NCI-H226 (cell line): ENCODE measurements at regions not wholly inside any gene's neighbourhood (a gene's known extent, or its start where the extent isn't known, plus 50 kb on each side); places are given as distances from the start of the nearest gene placed in this dataset.

ENCODE experiments used
- DNase-seq: peaks from one replicate; pipeline ENCODE4 v3.0.0-alpha.2; 2015

DNA sequence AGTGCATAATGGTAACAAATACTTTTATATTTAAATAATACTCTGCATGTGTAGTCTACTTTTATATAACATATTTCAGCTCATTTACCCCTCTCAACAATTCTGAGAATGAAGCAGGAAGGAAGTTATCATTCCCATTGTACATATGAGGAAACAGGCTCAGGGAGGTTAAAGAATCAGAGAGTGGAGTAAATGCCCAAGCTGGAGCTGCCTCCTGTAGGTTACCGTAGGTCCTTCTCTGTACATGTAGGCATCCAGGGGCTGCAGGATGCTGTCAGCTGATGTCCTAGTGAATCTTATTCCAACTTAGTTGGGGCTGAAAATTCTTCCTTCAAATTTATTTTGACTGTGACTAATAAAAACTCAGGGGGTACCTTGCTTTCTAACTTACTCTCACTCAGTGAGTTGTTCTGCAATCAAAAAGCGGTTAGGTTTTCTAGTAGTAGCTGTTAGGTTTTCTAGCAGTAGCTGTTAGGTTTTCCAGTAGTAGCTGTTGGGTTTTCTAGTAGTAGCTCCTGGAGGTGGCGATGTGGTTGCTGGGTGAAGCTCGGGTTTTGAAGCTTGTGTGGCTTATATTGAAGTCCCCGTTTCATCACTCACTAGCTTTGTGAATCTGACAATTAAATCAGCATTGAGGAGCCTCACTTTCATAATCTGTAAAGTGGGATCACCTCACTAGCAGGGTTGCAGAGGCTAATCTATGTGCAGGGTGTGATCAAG is 357.0 kb downstream of the NR2F2 start:
- no peak for DNase-seq

GRCh38 chr15:96690733-96691132 is 360.2 kb downstream of the NR2F2 start:
- DNase-seq: no peak

DNA sequence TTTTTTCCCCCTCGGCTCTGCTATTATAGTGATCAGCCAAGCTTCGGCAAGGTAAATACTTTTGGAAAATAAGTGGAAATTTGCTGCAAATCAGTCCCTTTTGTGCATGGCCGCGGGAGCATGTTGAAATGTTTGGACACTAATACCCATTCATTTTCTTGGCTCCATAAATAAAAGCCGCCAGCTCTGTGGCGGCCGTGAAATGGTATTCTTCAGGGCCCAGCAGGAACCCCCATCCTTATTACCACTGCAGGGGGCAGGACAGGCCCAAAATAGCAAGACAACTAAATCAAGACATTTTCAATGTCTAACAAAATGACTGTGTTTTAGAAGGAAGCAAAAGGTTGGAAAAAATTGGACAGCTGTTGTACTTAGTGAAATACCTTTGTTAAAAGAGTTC is 362.3 kb downstream of the NR2F2 start:
- no peak for DNase-seq

DNA sequence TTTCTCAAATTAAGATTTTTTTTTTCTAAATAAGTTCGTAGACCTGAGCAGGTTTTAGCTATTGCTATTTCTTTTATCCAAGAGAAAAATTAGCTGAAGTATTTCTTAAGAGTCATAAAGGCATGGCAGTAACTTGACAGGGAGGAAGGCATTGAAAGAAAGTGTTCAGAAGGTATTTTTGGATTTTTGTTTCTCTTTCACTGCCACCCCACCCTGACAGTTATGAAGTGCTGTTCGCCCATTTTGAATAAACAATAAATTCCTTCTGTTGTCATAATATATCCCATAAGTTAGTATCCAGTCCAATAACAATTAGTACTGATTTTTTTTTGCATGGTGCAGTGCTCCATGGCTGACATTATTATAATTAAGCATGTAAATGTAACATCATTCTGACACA is 363.0 kb downstream of the NR2F2 start:
- DNase-seq: no peak

DNA sequence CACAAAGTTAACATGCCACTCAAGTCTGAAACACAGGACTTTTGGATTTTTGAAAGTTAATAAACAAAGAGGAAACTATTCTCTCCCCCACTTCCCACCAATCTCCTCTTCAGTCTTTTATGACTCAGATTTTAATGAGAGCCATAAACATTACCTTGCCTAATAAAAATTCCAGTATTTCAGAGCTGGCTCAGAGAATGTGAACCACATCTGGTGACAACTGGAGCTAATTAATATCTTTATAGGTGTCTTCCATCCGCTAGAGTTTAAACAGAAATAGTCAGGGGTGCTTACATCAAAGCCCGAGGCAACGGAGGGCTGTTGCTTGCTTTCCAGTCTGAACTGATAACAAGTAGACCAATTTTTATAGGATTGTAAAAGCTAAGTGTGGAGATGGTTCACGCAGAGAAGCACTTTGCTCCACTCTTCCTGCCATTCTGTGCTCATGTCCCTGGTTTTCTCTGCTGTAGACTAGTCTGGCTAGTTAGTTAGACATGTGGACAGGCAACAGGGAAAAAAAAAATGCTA is 363.6 kb downstream of the NR2F2 start:
- no peak for DNase-seq

DNA sequence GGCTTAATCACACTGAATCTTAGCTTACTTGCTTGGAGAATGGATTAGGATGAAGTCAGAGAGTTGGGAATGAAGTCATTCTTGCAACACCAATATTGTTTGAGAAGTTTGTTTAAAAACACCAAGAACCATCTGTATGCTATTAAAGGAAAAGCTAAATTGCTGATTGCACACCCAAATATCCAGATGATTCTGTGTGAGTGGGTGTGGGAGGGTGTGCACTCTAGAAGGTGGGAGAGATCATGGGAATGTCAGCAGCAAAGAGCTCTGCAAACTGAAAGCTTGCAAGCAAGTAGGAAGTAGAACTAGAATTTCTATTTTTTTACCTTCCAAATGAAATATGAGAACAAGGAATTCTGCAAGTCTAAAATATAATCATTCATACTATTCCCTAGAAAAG is 364.9 kb downstream of the NR2F2 start:
- no peak for DNase-seq

DNA sequence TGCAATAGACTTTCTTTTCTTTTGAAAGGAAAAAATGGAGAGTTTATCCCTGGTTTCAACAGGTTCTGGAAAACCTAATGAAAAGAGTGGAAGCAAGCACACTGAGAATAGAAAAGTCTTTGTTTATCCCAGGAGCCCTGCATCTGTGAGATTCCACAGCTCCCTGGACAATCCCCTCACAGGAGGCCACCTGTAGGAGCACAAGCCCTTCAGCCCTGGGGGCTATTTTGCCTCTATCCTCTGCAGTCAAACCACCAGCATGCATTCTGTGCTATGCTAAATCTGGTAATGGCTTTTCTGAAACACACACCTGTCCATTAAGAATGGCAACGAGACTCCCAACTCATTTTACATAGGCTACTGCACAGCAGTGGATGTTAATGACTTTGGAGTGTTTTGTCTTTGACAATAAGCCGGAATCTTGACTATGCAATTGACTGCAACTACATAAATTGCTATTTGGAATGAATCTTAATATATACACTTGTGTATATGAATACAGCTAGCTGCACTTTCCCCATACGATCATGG is 369.4 kb downstream of the NR2F2 start:
- no peak for DNase-seq

GRCh38 chr15:96700555-96700954 is 370.1 kb downstream of the NR2F2 start:
- DNase-seq: no peak

- no peak for DNase-seq
These were observed 370.9 kb downstream of the NR2F2 start for GRCh38 chr15:96701443-96701842.

DNA sequence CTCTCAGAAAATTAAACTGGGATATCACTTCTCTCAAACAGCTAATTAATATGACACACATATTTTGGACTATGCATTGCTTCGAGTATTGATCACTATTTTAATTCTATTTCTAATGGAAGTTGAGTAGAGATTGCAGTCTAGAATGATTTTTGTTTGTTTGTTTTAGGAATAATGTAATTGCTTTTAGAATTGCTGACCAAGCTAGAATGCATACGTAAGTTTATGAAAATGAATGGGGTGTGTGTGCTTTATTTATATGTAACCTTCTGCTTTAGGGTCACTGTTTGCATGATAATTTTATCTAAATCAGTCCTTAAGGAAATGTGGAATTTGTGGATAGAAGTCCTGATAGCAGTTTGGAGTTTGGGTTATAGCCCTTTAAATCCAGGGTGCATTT is 371.4 kb downstream of the NR2F2 start:
- no peak for DNase-seq

DNA sequence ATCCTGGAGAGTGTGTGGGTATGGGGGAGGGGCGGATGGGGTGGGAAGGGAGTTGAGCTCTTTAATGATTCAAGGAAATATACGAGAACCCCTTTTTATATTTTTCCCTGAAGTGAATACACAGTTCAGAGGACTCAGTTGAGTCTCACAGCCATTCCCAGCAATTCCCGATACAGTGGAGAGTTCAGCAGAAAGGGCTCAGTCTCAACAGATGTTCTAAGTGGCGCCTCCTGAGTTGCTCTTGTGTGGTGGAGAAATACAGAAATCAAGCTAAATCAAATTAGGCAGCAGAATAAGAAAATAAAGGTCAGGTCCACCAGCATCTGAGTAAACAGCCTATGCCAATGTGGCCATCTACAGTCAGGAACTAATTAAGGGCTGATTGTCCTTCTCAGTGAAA is 372.1 kb downstream of the NR2F2 start:
- no peak for DNase-seq

- DNase-seq: no peak
These were observed 372.6 kb downstream of the NR2F2 start for GRCh38 chr15:96703091-96703490.

GRCh38 chr15:96703794-96704550 is 373.5 kb downstream of the NR2F2 start:
- no peak for DNase-seq

DNA sequence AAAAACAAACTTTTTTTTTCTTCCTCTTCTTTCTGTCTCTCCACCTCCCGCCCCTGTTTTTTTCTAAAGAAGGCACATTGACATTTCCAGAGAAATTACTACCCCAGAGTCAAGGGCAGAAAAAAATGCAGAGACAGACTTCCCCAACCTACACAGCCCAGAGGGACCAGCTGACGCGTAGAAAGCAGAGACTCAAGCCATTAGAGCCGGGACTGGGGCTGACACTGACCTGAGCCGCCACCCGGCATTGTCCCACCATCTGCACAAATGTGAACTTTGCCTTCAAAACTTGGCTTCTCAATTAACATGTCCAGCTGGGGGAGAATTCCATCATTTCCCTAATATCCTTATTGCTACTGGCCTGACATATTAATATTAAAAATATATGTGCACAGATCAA is 385.6 kb downstream of the NR2F2 start:
- DNase-seq: no peak

DNA sequence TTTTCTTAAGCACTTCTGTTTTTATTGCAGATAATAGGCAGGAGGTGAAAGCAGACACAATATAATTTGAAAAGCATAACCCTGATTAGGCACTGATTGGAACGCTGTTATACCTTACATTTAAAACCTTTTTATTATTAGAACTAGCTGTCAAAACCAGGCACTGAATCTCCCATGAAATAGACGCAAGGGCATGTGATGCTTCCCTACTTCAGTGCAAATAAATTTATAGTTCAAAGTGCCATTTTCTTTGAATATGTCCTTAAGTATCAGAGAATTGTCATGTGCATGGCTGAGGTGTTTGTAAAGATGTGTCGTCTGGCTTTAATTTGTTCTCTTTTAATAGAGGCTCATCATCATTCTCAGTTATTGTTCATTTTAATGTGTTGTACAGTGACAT is 386.0 kb downstream of the NR2F2 start:
- no peak for DNase-seq

DNA sequence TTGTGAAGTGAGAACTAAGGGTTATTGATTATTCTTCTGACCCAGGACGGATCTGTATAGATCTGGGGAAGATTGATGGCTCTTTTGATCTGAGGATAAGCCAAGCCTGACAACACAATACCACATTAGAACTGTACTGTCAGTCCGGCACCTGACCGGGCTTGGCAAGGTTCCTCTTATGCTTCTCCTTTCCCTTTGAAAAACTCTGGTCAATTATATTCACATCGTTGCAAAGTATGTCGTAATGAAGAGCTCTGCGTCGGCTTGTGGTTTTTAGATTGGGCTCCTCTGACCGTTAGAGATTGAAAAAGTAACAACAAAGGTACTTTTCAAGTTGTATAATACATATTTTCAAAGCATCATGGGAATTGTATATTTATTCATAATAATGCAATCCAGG is 389.8 kb downstream of the NR2F2 start:
- no peak for DNase-seq

GRCh38 chr15:96720656-96721055 is 390.2 kb downstream of the NR2F2 start:
- DNase-seq: no peak

DNA sequence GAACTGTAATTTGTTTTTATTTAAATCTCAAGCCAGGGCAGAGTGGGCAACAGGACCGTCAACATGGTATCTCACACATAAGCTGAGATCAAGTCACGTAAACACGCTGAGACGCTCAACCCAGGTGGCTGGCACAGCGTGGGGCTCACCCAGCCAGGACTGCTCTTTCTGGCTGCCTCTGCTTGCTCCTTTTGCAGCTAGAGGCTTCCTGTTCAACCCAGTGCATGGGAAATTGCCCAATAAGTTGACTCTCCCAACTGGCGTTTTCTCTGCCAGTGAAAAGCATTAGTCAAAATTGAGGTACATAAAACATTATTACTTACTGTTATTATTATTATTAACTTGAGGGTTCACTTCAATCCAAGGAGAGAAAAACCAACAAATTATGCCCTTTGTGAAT is 398.1 kb downstream of the NR2F2 start:
- DNase-seq: peak; percentile 23

DNA sequence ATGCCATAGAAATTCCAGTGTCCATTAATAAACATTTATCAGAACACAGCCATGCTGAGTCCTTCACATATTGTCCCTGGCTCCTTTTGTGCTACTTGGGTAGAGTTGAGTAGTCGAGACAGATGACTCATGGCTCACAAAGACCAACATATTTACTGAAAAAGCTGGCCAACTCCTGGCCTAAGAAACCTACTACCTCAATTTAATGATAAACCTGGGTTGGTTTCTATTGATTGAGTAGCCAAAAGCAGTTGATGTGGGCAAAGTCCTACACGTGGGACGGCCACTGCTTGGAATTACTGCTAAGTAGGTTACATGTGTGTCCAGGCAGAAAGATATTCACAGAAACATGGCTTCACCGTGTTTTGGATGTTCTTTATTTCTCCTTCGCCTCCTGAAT is 402.2 kb downstream of the NR2F2 start:
- no peak for DNase-seq

- no peak for DNase-seq
These were observed 403.2 kb downstream of the NR2F2 start for GRCh38 chr15:96733721-96734120.

GRCh38 chr15:96735632-96736240 is 405.2 kb downstream of the NR2F2 start:
- DNase-seq: no peak

DNA sequence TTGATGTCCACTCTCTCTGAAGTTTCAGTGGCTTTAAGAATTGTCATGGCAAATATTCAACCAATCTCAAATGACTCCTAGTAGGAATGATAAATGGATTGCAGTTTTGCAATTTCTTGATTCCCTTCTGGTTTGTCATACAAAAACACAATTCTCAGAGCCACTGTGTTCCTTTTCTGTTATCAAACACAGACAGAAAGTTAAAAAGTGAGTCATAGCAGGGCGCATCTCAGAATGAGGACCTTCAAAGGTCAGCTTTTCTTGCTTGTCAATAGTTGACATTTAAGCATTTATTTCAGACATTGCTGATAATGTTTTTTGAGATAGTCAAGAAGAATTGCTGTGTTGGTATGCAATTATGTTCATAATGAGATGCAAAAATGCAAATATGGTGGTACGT is 405.9 kb downstream of the NR2F2 start:
- DNase-seq: peak; percentile 22

DNA sequence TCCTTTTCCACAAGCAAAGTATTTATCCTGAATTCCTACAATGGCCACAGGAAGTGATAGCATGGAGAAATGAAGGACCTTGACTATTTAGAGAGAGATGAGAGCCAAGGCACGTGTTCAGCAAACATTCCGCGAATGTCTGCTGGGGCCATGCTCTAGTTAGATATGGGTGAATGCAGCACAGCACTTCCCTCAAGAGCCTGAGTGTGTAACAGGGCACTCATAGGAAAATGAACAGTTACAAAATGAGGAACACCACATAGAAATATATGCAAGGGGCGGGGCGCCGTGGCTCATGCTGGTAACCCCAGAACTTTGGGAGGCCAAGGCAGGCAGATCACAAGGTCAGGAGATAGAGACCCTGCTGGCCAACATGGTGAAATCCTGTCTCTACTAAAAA is 406.9 kb downstream of the NR2F2 start:
- DNase-seq: no peak

DNA sequence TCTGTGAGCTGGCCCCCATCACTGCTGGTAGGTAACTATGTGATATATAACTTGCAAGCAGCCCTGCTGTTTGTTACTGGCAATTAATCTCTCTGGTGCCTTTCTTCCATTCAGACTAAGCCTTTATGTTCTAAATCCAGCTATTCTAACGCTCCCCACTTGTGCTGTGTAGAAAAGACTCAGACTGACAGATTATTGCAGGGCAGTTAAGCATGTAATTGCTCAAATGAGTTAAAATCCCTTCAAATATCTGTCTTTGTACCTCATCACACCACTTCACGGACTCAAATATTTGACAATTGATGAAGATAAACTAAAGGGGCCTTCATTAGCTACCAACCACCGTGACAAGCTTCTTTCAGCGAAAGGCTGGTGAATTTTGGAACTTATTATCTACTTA is 416.2 kb downstream of the NR2F2 start:
- no peak for DNase-seq
